Activated CD4-positive, alpha-beta T cell treated with anti-CD3 and anti-CD28 coated beads for 48 hours (primary cell): ENCODE measurements at regions not wholly inside any gene's neighbourhood (a gene's known extent, or its start where the extent isn't known, plus 50 kb on each side); places are given as distances from the start of the nearest gene placed in this dataset.

Experiments
- DNase-seq: peaks from one replicate; pipeline ENCODE4 v3.0.0-alpha.2; 2020

DNA sequence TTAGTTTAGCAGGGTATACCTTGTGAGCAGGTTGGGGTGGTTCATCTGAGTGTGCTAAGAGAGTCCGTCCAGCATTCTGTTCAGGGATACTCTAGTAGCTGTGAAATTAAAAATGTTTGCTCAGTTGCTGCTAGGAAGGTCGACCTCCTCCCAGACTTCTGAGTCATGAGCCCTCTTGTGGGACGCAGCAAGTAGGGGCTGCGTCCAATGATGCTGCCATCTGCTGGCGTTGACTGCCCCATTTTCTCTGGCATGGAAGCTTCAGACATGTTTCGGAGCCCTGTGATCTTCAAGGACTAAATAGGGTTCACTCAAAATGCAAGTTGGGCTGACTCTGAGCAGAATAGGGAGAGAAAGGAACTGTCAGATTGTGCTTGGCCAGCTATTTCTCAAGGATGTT is 201.0 kb upstream of the ARSJ start:
- peak; percentile 38 for DNase-seq

DNA sequence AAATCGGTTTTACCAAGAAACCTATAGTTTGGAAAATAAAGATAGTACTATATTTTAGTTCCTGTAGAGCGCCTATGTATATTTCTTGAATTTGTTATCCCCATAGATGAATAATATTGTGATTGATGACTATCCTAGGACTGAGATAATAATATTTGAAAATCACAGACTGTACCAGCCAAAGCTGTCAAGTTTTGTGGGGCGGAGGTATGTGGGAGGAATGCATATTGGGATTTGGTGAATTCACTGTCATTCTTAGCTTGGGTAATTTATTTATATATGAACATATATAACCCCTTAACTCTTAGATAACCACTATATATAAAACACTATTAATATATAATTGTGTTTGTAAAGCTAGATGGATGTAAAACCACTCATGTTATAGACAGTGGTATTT is 205.5 kb upstream of the ARSJ start:
- no peak for DNase-seq

DNA sequence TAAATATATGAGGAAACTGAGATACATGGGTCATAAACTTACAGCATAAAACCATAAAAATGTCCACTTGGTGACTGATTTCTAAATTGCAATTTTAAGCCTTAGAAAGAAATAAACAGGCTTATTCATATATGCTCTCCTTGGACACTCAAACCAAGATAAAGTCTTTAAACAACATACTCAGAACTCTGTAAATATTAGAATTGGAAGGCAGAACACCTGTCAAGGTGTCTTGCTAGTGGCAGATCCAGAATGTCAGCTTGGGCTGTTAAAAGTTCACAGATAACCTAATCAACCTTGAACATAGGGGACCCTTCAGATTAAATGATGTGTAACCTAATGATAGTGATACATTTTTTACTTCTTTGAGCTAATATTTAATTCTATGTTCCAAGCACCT is 208.1 kb upstream of the ARSJ start:
- DNase-seq = no peak

DNA sequence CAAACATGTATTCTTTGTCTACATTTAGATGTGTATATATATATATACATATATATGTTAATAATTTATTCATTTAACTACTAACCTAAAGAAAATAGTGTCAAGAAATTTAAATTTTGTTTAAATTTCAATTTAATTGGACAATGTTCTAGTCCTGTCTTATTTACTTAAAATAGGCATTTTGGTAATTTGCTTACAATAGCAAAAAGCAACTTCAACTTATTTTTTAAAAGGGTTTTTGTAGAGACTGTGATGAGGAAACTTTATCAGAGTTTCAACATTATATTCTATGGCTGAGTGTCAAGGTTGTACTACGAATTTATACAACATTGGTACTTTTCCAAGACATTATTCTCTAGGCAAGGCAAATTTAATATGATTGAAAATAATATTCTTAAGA is 212.0 kb upstream of the ARSJ start:
- DNase-seq = no peak

DNA sequence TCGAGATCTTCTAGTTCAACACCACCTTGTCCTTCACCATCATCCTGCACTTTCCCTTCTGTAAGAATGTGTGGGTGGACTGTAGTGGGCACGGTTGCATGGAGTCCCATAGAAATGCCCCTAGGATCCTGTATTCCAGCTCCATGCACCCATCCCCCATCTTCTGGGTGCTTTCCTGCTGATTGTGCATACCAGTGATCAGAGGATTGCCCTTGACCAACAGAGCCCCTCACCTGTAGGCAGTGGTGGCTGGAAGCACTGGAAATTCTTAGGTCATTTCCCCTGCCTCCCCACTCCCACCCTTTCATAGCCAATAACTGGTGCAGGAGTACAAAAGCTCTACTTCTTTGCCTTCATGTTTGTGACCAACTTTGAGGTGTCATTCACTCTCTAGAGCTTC is 213.4 kb upstream of the ARSJ start:
- no peak for DNase-seq

DNA sequence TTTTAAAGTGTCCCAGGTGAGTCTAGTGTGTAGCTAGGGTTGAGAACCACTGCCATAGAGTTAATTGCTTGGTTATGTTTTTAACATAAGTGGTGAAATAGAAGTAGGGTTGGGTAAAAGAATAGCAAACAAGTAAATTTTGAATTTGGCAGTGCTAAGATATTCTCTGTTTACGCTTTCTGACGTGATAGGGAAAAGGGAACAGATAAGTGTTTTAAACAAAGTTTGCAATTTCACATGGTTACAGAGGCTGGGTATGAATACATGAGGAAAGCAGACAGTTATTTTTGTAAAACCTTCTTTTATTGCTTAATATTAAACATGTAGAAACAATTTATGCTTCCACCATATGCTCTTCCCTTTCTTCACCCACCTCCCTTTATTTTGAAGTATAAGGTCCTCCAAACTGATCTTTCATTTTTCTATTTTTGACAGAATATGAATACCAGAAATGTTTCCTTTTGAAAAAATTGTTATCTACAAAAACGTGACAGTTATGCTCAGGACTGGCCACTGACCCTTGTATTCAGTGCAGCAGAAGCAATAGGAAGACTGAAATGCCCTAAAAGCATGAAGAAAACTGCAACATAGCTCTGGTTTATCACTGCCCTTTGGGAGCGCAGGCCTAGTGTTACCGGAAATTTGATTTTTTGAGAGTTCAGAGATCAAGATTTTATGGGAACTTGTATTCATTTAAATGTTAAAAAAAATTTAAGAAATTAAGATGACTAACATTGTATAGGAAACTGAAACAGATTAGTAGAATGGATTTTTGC is 214.4 kb upstream of the ARSJ start:
- no peak for DNase-seq

DNA sequence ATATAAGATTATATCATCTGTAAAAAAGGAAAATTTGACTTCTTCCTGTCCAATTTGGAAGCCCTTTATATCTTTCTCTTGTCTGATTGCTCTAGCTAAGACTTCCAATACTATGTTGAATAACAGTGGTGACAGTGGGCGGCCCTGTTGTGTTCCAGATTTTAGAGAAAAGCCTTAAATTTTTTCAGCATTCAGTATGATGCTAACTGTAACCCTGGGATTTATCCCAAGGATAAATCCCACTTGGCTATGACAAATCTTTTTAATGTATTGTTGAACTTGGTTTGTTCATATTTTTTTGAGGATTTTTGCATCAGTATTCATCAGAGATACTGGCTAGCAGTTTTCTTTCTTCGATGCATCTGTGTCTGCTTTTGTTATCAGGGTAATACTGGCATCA is 217.2 kb upstream of the ARSJ start:
- DNase-seq = no peak

DNA sequence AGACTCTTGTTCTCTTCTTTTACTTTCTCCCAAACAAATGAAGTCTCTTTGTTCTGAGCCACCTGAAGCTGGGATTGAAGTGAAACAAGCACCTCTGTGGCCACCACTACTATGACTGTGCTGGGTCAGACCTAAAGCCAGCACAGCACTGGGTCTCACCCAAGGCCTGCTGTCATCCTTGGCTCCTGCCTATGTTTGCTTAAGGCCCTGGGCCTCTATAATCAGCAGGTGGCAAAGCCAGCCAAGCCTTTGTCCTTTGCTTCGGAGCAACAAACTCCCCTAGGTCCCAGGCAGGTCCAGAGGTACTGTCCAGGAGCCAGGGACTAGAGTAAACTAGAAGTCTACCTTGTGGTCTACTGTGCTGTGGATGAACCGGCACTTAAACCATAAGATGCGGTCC is 220.6 kb upstream of the ARSJ start:
- no peak for DNase-seq

DNA sequence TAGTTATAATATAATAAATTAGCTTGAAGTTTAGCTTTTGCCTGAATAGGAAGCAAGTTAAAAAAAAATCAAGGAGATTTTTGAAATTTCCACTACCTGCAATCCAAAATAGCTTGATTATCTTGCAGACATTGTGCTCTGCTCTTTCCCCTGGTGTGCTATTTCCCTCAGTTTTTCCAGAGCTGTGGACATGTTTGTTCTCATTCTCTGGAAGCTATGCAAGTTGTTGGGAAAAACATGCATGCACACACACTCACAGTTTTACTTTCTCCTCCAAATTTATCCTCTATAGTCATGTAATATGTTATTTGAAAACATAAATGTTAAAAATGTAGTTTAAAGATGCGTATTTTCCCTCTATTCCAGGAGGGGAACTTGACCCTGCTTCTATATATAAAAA is 225.8 kb upstream of the ARSJ start:
- no peak for DNase-seq

DNA sequence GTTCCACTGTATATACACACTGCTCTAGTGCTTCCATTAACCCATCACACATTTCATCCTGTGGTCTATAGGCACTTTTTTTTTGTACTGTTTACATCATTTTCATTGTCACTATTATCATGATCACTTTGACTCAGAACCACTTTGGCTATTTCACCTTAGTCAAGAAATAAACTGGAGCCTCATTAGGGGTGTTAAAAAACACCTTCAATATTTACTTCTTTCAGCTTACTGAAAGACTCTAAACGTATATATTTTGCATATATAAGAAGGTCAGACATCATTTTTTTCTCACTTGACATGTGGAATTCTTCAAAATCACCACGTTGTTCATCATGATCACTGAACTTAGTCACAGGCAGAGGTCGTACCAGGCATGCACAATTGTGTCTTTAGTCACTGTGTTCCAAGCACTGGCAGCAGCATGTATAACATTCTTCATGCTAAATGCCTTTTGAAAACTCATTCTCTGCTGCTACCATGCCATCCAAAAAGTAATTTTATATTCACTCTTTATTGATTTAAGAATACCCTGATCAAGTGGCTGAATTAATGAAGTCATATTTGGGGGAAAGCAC is 229.2 kb upstream of the ARSJ start:
- no peak for DNase-seq

DNA sequence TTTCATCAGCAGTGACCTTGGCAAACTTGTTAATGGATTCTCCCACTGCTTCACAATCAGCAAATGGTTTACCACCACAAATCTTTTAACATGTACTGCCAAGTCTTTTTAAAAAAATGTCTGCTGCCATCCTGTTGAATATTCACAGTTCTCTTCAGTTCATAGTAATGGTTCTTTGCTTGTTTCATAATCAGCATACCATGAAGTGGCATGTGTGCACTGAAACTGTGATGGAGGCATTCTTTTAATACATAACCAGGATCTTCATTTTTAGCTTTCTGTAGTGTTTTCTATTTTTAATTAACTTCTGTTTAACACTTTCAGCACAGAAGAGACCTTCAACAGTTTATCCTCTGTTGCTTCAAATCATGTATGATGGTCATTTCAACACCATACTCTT is 230.1 kb upstream of the ARSJ start:
- no peak for DNase-seq

DNA sequence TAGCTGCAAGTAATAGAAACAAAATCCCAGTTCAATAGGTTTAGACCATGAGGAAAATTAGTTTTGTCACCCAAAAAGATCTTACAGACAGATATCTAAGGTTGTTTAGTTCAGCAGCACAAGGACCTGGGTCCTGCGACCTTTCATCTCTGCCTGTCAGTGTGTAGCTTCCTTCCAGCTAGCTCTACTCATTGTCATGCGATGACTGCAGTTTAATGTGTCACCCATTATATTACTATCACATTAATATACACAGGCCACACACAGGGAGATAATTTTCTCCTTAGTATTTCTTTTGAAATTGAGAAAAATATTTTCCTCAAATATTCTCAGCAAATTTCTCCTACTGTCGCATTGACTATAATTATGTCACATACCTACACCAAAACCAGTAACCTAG is 232.1 kb upstream of the ARSJ start:
- no peak for DNase-seq

DNA sequence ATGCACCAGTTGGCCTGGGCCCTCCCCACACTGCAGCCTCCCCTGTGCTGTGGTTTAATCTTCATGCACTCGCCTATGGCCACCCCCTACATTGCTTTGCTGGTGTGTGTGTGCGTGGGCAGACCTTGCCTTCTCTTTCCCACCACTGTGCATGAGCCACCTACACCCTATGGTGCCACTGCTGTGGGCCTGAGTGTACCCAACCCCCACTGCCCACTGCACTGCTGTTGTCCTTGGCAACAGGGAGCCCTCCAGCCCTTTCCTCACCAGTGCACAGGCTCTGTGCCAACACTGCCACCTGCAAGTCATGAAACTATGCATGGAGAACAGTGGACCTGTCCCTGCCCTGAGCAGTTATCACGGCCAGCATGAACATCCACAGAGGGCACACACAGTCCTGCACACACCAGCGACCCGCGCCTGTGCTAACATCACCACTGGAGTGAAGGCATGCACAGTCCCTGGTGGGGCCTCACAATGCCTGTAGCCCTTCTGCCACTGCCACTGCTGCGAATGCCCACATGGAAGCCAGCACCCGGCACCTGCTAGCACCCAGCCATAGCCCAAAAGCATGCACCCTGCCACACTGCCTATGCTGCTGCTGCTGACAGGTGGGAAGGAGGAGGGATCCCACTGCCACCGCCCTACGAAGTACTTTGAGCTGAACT is 237.8 kb upstream of the ARSJ start:
- no peak for DNase-seq

DNA sequence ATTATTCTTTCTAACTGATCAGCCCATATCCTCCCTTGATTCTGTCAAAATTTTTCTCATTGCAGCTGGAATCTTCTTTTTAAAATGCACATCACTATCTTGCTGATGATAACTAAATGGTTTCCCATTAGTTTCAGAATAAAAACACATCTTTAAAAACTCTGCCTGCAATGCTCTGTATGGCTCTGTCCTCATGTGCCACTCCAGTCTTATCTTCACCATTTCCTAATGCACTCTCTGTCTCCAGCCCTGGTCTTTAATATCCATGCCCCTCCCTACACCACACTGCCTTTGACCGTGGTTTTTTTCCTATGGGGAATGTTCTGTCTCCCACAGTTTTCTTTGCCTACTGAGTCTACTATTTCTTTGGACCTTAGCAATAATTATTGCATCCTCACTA is 244.1 kb upstream of the ARSJ start:
- DNase-seq = no peak

DNA sequence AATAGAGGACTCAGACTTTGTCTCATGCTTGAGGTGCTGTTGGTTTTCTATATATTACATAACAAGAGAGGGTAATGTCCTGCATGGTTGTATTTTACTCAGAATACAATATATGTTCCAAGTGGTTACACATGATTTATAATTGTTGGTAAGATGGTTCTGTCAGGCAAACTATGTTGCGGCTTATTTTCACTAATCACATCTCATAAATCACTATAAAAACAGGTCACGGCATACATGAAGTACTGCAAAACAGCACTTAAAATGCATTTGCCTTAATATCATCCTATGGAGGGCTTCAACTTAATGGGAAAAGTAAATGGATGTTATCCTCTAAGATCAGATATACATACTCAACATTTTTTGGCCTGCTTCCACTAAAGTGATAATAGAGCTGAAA is 246.0 kb upstream of the ARSJ start:
- no peak for DNase-seq

DNA sequence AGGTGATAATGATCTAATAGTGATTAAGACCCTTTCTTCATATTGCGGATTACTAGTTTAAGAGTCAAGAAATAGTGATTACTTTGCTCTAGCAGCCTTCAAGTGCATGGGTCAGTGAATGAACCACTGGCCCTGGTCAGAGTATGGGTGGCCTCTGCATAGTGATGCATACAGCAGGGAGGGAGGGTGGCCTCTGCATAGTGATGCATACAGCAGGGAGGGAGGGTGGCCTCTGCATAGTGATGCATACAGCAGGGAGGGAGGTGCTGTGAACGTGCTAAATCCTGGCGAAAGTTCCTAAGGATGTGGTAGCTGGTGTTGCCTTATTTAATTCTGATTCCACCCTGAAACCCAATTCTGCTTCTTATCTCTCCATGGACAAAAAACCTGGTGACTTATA is 246.7 kb upstream of the ARSJ start:
- DNase-seq = no peak

DNA sequence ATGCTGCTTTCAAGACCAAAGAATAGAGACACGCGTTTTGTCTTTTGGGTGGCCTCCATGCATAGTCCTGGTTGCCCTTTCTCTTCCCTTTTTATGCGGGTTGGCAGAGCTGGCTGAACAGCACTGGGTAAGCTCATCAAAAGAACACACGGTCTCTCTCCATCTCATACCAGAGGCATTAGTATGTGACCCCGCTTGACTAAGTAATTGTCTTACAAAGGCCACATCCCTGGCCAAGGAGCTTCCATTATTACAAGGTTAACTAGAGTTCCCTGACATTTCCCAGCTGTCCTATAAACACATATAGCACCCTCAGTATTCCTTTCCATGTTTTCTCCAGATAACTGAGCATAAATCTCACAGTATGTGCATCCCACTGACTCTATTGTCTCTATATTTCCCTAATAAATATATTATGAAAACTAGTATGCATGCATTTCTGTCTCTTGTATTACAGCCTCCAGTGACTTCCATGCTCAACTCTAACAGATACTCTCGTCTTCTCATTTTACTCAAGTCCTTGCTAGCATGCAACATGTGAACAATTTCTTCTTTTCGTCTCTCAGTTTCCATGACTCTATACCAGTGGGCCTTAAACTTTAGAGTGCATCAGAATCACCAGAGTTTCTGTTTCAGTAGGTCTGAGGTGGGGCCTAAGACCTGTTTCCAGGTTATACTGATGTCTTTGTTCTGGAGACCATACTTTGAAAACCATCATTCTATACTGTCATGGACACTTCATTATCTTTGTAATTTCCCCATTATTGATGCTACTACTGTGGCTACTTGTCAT is 247.7 kb upstream of the ARSJ start:
- no peak for DNase-seq

DNA sequence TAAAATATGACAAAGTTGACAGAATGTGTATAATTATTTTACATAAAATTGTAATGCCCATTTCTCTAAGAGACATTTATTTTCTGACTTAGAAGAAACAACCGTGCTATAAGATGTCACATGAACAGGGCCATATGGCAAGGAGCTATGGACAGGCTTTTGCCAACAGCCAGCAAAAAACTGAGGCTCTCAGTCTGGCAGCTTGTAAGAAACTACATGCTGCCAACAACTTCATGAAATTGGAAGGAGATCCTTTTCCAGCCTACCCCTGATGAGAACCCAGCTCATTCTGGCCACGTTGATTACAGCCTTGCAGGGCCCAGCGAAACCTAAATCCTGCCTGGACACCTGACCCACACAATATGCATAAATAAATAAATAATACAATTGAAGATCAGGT is 250.3 kb upstream of the ARSJ start:
- DNase-seq = no peak

DNA sequence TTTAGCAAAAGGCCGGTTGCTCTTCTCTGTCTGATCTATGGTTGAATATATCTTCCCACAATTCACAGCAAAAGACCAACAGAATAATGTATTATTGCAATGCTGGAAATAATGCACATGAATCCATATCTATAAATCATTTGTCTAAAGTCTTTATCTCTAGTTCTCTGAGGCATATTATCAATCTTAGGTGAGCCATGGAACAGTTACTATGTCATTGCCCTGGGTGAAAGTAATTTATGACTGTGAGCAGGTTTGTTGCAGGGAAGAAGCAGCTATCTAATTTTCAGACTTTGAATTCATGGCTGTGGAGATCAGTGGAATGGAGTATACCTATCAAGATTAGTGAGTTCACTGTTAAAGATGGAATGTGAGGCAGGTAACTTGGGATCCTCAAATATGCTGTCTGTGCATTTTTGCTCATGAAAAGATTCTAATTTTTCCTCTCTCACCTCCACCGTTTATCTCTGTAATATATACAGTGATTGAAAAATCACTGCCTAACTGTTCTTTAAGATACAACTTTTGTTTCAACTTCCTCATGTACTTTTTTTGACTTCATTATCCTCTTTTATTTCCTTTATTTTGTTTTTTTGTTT is 256.8 kb upstream of the ARSJ start:
- no peak for DNase-seq

DNA sequence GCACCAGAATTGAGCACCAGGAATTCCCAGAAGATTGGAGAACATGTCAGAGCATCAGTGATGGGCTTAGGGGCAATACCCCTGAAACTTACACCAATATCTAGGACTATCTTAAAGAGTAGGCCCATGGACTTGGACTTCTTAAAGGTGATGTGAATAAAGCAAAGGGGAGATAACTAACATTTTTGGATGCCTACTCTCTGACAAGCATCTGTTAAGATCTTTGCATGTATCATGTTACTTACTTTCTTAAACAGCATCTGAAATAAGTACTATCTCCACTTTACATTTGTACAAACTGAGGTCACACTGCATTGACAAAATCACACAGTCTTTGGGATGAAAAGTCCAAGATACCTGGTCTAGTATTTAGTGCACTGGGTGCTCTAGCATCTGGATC is 258.6 kb upstream of the ARSJ start:
- DNase-seq = no peak

DNA sequence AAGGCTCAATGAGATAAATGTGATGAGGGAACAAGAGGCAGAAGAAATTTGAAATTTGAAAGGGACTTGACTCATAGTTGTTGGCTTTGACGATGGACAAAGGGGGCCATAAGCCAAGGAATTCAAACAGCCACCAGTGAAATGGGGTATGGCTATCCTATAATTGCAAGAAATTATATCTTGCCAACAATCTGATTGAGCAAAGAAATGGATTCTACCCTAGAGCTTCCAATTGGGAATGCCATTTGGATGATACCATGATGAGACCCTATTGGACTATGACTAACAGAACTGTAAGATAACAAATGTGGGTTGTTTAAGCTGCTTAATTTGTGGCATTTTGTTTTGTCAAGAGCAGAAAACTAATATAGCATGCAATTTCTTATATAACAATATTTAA is 270.1 kb upstream of the ARSJ start:
- DNase-seq = no peak

DNA sequence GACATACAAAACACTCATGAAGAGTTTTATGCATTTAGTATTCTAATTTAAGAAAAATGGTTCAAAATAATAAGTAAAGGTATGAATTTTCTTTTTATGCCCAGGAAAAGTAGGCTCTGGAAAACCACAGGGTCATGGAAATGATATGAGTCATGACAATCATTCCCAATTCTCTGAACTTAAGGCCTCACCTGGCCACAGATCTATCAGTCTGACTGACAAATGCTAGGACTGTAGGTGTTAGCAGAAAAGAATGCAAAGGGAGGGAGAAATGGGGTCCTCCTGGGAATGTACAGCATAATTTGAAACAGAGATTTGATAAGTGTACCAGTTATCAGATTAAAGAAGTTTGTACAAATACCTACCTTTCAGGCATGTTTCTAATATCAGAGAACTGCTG is 270.5 kb upstream of the ARSJ start:
- no peak for DNase-seq

DNA sequence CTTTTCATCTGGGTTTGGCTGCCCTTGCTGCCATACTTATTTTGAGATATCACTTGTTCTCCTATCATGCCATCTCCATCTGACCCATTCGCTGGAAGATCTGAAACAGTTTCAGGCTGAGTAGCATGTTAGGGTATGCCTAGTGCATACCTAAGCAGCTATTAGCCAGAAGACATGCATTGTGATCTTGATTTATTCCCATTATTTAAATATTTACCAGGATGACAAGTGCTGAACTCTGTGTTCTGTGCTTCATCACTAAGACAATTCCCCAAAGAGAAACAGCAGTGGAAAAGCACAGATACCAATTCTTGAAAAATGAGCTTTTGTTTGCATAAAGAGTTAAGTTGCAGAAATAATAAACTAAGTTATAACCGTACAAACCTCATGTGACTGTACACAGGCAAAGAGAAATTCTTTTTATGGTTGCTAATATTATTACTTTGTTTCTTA is 271.0 kb upstream of the ARSJ start:
- no peak for DNase-seq
